Progenitor cell of endocrine pancreas (in vitro differentiated cells): ENCODE measurements at regions not wholly inside any gene's neighbourhood (a gene's known extent, or its start where the extent isn't known, plus 50 kb on each side); places are given as distances from the start of the nearest gene placed in this dataset.

Source experiments
- DNase-seq: peaks from one replicate; pipeline ENCODE4 v3.0.0; 2021; ENCODE audit warnings: low spot score; ENCODE audit not compliant: unreplicated experiment
- H3K27ac Mint-ChIP-seq: 2 replicates; pipeline ENCODE4 v1.8.0; 2021; ENCODE audit warnings: mild to moderate bottlenecking, moderate library complexity, mixed read lengths
- H3K27me3 Mint-ChIP-seq: 2 replicates; pipeline ENCODE4 v1.8.0; 2021; ENCODE audit warnings: mixed read lengths
- H3K36me3 Mint-ChIP-seq: 2 replicates; pipeline ENCODE4 v1.8.0; 2022; ENCODE audit warnings: mixed read lengths; ENCODE audit not compliant: insufficient read depth
- H3K4me1 Mint-ChIP-seq: 2 replicates; pipeline ENCODE4 v1.8.0; 2021; ENCODE audit warnings: low read depth, mixed read lengths
- H3K4me3 Mint-ChIP-seq: 2 replicates; pipeline ENCODE4 v1.8.0; 2021; ENCODE audit warnings: low read depth, mild to moderate bottlenecking, moderate library complexity, mixed read lengths
- H3K9me3 Mint-ChIP-seq: 2 replicates; pipeline ENCODE4 v1.8.0; 2021; ENCODE audit warnings: low read depth, mixed read lengths
- TF ChIP-seq, protein P1 (sequence below): fragments of 200-600 bp; sonication (generic); IDR thresholded peaks from one replicate; pipeline ENCODE4 v1.5.0; 2021; ENCODE audit warnings: antibody characterized with exemption, mild to moderate bottlenecking; ENCODE audit not compliant: unreplicated experiment

- Mint-ChIP-seq H3K36me3 (no peaks in the 10 kb centered on the region), H3K4me3 (no peak overlapping the region), H3K9me3 (peaks cover 8% of the 10 kb centered on the region), H3K4me1 (no peaks in the 10 kb centered on the region), H3K27me3 (no peaks in the 10 kb centered on the region), H3K27ac (no peak overlapping the region)
- no peak for DNase-seq
- TF ChIP-seq, protein P1, sequence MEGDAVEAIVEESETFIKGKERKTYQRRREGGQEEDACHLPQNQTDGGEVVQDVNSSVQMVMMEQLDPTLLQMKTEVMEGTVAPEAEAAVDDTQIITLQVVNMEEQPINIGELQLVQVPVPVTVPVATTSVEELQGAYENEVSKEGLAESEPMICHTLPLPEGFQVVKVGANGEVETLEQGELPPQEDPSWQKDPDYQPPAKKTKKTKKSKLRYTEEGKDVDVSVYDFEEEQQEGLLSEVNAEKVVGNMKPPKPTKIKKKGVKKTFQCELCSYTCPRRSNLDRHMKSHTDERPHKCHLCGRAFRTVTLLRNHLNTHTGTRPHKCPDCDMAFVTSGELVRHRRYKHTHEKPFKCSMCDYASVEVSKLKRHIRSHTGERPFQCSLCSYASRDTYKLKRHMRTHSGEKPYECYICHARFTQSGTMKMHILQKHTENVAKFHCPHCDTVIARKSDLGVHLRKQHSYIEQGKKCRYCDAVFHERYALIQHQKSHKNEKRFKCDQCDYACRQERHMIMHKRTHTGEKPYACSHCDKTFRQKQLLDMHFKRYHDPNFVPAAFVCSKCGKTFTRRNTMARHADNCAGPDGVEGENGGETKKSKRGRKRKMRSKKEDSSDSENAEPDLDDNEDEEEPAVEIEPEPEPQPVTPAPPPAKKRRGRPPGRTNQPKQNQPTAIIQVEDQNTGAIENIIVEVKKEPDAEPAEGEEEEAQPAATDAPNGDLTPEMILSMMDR = no peak
Observed at GRCh38 chr3:22900296-22900695, 302.8 kb upstream of the UBE2E2 start.

DNA sequence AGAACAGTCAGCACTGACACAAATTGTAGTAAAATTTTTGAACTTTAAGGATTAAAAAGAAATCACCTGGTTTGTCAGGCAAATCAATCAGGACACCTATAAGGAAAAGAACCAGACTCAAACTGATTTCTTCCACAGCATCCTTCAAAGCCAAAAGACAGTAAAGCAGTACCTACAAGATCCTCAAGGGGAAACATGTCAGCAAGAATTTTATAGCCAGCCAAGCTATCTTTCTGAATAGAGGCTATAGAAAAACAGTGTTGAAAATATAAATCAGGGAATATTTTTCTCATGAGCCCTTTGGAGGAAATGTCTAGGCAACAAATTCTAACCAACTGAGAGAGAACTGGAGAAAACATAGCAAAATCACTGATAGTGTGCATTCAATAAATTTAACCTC lies 301.4 kb upstream of the UBE2E2 start:
- TF ChIP-seq, protein P1 = no peak
- Mint-ChIP-seq H3K4me3 (no peak overlapping the region), H3K27ac (no peak overlapping the region), H3K4me1 (no peaks in the 10 kb centered on the region), H3K9me3 (peaks cover 8% of the 10 kb centered on the region), H3K36me3 (no peaks in the 10 kb centered on the region), H3K27me3 (no peaks in the 10 kb centered on the region)
- DNase-seq = no peak

GRCh38 chr3:22907161-22907780 lies 295.9 kb upstream of the UBE2E2 start:
- TF ChIP-seq, protein P1 = no peak
- Mint-ChIP-seq H3K4me3 (no peak overlapping the region), H3K27me3 (no peaks in the 10 kb centered on the region), H3K36me3 (no peaks in the 10 kb centered on the region), H3K27ac (no peak overlapping the region), H3K4me1 (no peaks in the 10 kb centered on the region), H3K9me3 (no peaks in the 10 kb centered on the region)
- no peak for DNase-seq

- H3K9me3 Mint-ChIP-seq = no peaks in the 10 kb centered on the region
- TF ChIP-seq, protein P1 = no peak
- H3K4me3 Mint-ChIP-seq = no peak overlapping the region
- H3K27me3 Mint-ChIP-seq = no peaks in the 10 kb centered on the region
- no peaks in the 10 kb centered on the region for H3K4me1 Mint-ChIP-seq
- DNase-seq = no peak
- H3K36me3 Mint-ChIP-seq = no peaks in the 10 kb centered on the region
- H3K27ac Mint-ChIP-seq = no peak overlapping the region
Observed at GRCh38 chr3:22907796-22908195, 295.3 kb upstream of the UBE2E2 start.

- TF ChIP-seq, protein P1 = no peak
- Mint-ChIP-seq H3K27me3 (no peaks in the 10 kb centered on the region), H3K36me3 (no peaks in the 10 kb centered on the region), H3K4me3 (no peak overlapping the region), H3K9me3 (no peaks in the 10 kb centered on the region), H3K27ac (no peak overlapping the region), H3K4me1 (no peaks in the 10 kb centered on the region)
- no peak for DNase-seq
Observed at GRCh38 chr3:22908989-22909507, 294.1 kb upstream of the UBE2E2 start.
